HepG2 (cell line): ENCODE measurements at regions not wholly inside any gene's neighbourhood (a gene's known extent, or its start where the extent isn't known, plus 50 kb on each side); places are given as distances from the start of the nearest gene placed in this dataset.

Experiments used
- ARID5B ChIP-seq: IDR thresholded peaks from 2 replicates; pipeline ENCODE4 v1.4.0; 2020; ENCODE audit warnings: mild to moderate bottlenecking, missing genetic modification reagents
- CSRNP1 ChIP-seq: sonication (generic); formaldehyde crosslinking; IDR thresholded peaks from 2 replicates; pipeline ENCODE4 v1.8.1; 2023; ENCODE audit warnings: mild to moderate bottlenecking, missing genetic modification reagents
- DMAP1 ChIP-seq: IDR thresholded peaks from 2 replicates; pipeline ENCODE4 v1.6.1; 2016
- ETV5 ChIP-seq: IDR thresholded peaks from 2 replicates; pipeline ENCODE4 v1.6.1; 2018; ENCODE audit warnings: missing biosample characterization, missing genetic modification reagents, inconsistent platforms, borderline replicate concordance
- ETV6 ChIP-seq: sonication (generic); formaldehyde crosslinking; conservative IDR thresholded peaks from 2 replicates; pipeline ENCODE4 v1.4.0; 2020; ENCODE audit warnings: missing genetic modification reagents
- LBX2 ChIP-seq: sonication (generic); formaldehyde crosslinking; IDR thresholded peaks from 2 replicates; pipeline ENCODE4 v1.5.0; 2020; ENCODE audit warnings: missing genetic modification reagents, mild to moderate bottlenecking, borderline replicate concordance
- MLX ChIP-seq: IDR thresholded peaks from 2 replicates; pipeline ENCODE4 v1.6.1; 2016
- SOX6 ChIP-seq, 2 experiments: fragments of 450-650 bp in 1 of 2; sonication (generic) in 1 of 2; formaldehyde crosslinking in 1 of 2; IDR thresholded peaks; 2 replicates each; pipeline versions ENCODE4 v1.4.0 to v1.6.1; 2017 to 2020; ENCODE audit warnings: antibody characterized with exemption in 1 of 2, mild to moderate bottlenecking in 1 of 2, missing genetic modification reagents in 1 of 2
- SP2 ChIP-seq: sonication (generic); formaldehyde crosslinking; IDR thresholded peaks from 2 replicates; pipeline ENCODE4 v1.5.1; 2020; ENCODE audit warnings: mild to moderate bottlenecking, missing genetic modification reagents
- ZNF550 ChIP-seq: sonication (generic); formaldehyde crosslinking; IDR thresholded peaks from 2 replicates; pipeline ENCODE4 v1.4.0; 2020; ENCODE audit warnings: mild to moderate bottlenecking, missing genetic modification reagents, borderline replicate concordance
- ZNF572 ChIP-seq: sonication (generic); formaldehyde crosslinking; IDR thresholded peaks from 2 replicates; pipeline ENCODE4 v1.5.1; 2020; ENCODE audit warnings: mild to moderate bottlenecking, missing genetic modification reagents

- TF ChIP-seq ARID5B: no peak
- no peak for TF ChIP-seq SOX6 (IDR thresholded peaks at IDR 0.05)
- no peak for TF ChIP-seq SOX6 (CRISPR knock-in tag; IDR thresholded peaks at IDR 0.05)
- TF ChIP-seq ETV6 (CRISPR knock-in tag): no peak
- TF ChIP-seq ZNF572 (CRISPR knock-in tag): no peak
- no peak for TF ChIP-seq CSRNP1 (CRISPR knock-in tag)
- TF ChIP-seq DMAP1: no peak
- TF ChIP-seq LBX2 (CRISPR knock-in tag): no peak
- no peak for TF ChIP-seq SP2 (CRISPR knock-in tag)
- TF ChIP-seq ETV5 (CRISPR knock-in tag): no peak
- TF ChIP-seq ZNF550 (CRISPR knock-in tag): no peak
- TF ChIP-seq MLX (CRISPR knock-in tag): no peak
Observed at GRCh38 chr15:61314427-61314826, 85.3 kb upstream of the RORA start (continued).
